Stimulated activated CD4-positive, alpha-beta T cell treated with anti-CD3 and anti-CD28 coated beads, Interleukin-12 subunit alpha, Interleukin-12 subunit beta, amount 100 ng/mL, for 48 hours (primary cell): ENCODE measurements at regions not wholly inside any gene's neighbourhood (a gene's known extent, or its start where the extent isn't known, plus 50 kb on each side); places are given as distances from the start of the nearest gene placed in this dataset.
A peak's percentile ranks its signal among the peaks of the same experiment; 100 is the strongest.
"Not testable (repeated sequence)": the region's sequence is repeated elsewhere in the genome, so short reads cannot be mapped to it uniquely, and the experiment has no call there.

Experiments used
- DNase-seq, 3 donors: peaks; one replicate each; pipeline ENCODE4 v3.0.0-alpha.2; 2020; ENCODE audit warnings: low read depth in 2 of 3, low spot score in 1 of 3

DNA sequence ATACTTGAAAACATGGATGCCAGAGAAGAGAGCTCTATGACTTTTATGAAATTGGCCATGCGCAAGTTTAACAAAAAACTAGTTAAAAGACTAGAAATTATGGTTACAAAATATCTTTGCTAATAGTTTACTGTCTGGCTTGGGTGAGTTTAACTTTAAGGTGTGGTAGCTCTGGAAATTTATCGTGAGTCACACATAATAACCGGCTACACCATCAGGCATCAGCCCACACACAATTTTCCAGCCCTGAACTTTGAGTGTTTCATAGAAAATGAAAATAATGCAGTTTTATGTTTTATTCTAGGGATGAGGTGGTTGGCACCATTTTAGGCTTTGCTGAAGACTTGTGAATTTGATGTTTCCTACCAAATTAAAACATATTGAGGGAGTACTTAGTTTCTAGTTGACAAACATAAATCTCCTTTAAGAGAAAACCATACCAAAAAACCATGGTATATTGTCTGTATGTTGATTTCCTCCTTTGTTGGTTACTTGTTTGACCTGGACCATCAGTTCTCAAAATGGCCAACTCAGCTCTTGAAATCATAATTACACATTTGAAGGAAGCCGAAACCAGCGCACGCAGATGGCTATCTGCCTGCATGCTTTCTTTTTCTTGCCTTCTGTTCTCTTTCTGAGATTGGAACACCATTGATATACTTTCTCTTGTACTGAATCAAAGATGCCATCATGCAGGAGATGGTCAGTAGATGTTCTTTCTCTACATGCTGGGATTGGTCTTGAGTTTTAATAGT, 125.1 kb downstream of the AKAP11 start:
- no peak for DNase-seq

DNA sequence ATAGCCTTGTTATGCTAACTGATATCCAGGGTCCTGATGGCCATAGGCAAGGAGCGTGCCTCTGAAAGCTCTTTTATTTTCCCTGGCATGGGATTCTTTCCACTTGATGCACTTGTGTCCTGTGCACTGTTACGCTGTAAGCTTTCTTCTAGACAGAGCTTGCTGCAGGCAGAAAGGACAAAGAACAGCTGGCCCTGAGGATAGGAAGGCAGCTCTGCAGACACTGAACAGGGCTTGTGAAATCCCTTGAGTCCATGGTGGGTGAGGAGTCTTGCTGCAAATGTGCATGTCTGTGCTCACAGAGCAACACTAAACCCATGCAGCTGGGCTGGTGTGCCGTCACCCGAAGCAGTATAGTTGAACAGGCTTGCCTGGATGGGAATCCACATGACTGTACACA, 126.6 kb downstream of the AKAP11 start:
- DNase-seq: no peak

DNA sequence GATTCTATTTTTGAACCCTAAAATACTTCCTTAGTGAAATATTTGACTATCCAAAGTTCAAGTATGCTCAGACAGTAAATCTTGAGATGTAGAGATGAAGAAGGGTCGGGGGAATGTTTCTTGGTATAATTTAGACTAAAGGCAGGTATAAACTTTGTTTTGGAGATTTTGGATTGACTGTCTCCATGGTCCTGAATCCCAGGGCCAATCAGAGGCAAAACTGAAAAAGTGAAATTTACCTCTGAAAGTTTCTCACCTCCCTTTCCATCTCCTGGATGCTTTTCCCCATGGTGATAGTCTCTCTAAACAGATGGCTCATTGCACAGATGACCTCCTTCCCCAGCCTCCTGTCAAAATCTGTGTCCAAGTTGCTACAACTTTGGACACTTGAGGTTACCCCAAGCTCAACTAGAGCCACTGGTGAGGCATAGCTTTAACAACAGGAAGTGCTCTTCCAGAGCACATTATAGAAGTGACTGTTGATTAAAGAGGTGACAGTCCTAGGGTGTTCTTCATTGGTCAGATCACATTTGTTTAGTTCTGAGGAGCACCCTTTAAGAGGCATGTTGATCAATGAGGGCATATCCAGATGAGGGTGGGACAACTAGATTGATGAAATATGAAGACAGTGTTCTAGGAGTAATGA, 128.4 kb downstream of the AKAP11 start:
- DNase-seq: no peak

DNA sequence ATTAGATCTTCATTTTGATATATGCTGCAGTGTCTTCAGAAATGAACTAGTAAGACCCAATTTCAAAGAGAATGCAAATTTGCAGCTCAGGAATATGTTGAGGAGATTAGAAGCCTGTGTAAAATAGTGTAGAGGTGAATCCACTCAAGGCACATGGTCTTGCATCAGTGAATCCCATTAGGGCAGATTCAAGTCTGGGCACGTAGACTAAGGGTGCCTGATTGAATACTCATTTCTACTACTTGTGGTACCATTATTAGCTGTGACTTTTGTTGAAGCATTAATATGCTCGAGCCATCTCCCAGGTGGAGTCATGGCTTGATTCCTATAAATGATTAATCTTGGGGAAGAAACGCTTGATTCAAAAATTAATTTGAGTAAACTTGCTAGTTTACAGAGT, 129.4 kb downstream of the AKAP11 start:
- no peak for DNase-seq

DNA sequence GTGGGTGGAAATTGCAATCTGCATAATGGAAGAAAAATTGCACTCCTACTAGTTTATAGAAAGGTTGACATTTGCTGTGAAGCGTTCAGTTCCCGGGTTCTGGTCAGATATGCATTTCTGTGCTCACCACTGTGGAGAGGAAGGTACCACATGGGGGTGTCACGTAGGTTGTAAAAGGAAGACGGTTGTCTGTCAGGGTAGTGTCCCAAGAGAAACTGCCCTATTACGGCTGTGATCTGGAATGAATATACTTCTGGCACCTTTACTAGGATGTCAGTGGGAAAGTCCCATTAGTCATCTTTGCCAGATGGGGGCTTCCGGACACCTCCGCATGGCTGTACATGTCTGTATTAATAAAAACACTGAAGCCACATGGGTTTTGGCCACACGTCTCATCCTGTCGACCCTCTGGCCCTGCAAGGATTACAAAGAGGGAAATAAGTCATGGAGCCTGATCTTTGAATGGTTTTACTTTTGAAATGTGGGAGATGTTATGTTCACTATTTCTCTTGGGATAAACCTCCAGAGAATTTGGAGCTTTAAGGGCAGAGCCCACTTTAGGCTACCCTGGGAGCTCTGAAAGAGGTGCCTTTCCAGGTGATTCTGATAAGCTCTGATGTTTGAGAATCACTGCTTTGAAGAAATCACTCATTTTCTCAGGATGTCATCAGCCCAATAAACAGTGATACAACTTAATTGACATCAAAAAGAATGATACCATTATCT, 133.9 kb downstream of the AKAP11 start:
- DNase-seq: peak; percentile 59 to 65 (median 62)

DNA sequence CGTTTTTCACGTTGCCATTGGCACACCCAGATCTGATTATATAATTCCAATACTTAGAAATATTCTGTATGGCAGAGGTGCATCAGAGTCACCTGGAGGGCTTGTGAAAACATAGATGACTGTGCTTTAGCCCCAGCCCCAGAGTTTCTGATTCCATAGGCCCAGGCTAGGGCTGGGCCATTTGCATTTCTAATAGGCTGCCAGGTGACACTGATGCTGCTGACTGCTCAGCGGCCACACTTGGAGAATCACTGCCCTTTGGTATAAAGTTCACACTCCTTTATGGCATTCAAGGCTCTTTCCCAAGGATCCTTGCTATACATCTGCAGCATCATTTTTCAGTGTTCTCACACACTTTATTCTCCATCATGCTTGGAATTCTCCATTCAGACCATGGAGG, 137.1 kb downstream of the AKAP11 start:
- no peak for DNase-seq

DNA sequence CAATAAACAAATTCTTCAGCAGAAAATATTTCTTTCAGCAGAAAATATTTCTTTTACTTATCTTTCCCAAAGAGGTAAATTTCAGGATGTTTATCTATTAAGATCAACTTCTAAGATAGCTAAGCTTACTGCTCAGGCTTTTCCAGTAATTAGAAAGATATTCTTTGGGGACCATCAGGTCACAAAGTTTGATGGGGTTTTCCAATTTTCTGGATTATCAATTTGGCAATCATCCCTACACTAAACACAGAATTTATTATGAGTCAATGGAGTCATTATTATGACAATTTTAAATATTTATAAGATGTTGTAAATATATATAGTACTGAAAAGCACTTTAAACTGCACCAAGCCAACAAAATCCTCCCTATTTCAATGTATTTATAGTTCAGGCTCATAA, 137.6 kb downstream of the AKAP11 start:
- no peak for DNase-seq

DNA sequence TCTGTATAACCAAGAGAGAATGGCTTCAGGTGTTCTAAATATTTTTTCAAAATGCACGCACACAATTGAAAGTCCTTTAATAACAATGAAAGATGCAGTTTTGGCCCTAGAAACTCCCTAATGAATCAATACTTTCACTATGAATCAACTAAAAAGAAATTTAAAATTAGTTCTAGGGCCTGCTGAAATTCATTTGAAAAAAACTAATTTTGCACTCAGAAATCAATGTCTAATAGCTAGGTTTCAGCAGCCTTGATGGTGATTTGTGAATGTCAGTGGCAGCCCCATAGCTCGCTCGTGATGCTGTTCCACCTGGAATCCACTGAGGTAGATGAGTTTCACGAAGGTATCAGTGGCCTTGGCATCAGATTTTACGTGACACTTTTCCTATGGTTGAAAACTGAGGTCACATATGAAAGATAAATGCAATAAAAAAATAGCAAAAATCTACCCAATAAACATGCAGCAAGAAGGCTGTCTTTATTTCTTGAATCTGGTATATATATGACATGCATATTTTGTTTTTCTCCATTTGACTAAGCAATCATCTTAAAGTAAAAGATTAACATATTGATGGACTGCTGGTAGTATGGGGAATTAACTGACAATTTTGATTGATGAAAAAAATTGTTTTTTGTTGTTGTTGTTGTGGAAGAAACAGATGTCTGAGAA, 141.0 kb downstream of the AKAP11 start:
- no peak for DNase-seq

DNA sequence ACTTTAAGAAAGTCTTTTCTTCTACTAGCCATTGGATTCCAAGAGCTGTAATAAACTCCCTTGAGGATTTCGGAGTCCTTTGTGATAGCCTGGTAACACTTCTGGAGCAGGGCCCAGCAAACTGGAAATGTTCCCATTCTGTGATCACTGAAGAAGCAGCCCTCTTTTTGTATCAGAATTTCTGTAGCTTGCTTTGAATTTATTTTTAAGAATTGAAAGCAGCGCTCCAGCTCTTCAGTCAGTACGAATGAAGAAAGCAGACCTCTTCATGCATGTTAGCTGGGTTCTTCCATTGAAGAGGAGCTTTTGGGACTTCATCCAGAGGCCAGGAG, 141.5 kb downstream of the AKAP11 start:
- DNase-seq: no peak

DNA sequence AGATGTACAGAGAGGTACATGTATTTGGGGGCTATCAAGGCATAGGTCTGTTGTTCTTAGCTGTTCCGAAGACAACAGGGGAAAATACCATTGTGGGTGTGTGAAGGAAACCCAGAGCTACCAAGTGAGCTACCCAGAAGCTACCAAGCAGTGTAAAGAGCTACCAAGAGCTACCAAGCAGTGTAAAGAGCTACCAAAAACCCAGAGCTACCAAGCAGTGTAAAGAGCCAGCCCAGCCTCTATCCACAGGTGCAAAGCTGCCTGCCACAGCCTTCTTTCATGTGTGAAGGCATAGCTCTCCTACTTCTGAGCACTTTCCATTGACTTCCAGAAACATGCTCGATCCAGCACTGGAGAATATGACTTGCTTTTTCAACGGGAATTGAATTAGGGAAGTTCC, 145.7 kb downstream of the AKAP11 start:
- DNase-seq: no peak

DNA sequence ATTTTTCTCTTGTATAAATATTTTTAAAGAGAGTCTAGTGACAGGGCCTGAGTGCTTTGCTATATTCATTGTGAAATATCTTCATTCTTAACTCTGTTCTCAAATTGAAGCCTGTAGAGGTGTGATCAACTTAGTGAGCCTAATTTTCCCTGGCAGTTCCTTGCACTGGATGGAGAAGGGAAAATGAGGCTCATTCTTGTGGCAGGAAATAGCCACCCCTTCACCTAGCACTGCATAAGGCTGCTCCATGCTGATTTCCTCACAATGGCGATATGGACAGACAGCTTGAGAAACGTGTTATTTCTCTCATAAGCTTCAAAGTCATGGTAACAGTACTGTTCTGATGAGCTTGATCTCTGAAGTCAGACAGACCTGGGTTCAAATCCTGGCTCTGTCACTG, 146.2 kb downstream of the AKAP11 start:
- DNase-seq: no peak

DNA sequence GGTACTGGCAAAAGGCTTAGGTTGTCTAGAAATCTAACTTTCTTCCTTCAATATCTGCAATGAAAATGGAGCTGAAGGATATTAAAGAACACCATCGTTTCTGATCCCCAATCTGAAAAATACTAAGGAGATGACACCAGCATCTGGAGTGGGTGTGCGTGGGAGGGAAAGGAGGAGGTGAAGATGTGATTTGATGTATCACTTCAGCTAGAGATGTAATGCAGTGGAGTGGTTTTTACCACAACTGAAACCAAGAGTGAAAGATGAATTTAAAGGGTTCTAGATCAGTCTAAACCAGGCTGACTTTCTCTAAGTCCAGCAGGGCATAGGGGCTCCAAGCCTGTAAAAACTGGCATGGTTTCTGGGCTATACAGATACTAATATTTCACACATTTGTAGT, 148.4 kb downstream of the AKAP11 start:
- DNase-seq: peak; percentile 51 to 58 (median 52)

DNA sequence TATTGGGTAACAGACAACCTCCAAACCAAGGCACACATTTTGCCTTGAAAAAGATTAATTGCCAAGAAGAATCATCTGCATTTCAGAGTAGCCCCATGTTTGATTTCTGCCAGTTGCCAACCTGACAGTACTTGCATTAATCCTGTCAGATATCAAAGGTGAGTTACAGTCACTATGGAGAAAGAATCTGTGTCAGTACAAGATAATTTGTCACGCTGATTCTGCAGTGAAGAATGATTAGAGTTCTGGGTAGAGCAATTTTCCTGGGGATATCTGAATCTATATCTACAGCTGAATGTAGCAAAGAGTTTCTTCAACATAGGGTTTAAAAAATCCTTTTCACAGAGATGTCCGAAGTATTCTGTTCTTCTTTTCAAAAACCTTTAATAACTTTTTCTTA, 150.7 kb downstream of the AKAP11 start:
- DNase-seq: no peak

DNA sequence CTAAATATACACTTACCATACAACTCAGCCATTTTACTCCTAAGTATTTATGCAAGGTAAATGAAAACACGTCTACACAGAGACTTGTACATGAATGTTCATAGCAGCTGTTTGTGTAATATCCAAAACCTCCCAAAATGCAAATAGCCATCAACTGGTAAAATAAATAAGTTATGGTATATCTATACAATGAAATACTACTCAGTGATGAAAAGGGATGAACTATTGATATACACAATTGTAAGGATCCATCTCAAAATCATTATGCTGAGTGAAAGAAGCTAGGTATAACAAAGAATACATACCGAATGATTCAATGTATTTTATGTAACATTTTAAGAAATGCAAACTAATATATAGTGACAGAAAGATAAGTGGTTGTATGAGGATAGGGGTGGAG, 149.8 kb upstream of the TNFSF11 start:
- no peak for DNase-seq

DNA sequence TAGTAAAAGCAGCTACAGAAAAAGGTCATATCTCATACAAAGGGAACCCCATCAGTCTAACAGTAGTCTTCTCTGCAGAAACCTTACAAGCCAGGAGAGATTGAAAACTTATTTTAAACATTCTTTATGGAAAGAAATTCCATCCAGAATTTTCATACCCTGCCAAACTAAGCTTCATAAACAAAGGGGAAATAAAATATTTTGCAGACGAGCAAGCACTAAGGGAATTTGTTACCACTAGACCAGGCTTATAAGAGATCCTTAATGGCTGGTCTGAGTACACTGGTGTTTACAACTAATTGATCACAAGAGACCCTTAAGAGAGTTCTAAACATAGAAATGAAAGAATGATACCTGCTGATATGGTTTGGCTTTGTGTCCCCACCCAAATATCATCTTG, 128.6 kb upstream of the TNFSF11 start:
- DNase-seq: no peak

DNA sequence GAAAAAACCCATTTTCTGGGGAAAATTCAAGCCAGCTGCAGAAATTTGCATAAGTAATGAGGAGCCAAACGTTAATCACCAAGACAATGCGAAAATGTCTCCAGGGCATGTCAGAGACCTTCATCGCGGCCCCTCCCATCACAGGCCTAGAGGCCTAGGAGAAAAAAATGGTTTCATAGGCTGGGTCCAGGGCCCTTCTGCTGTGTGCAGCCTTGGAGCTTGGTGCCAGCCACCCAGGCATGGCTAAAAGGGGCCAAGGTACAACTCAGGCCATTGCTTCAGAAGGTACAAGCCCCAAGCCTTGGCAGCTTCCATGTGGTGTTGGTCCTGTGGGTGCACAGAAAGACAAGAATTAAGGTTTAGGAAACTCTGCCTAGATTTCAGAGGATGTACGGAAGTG, 127.4 kb upstream of the TNFSF11 start:
- DNase-seq: not testable (repeated sequence)

DNA sequence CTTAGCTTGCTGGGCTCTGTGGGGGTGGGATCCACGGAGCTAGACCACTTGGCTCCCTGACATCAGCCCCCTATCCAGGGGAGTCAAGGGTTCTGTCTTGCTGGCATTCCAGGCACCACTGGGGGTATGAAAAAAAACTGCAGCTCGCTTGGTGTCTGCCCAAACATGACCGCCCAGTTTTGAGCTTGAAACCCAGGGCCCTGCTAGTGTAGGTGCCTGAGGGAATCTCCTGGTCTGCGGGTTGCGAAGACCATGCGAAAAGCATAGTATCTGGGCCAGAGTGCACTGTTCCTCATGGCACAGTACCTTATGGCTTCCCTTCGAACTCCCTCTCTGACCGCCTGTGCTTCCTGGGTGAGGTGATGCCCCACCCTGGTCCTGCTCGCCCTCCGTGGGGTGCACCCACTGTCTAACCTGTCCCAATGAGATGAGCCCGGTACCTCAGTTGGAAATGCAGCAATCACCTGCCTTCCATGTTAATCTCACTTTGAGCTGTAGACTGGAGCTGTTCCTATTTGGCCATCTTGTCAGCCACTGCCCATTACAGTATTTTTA, 120.8 kb upstream of the TNFSF11 start:
- DNase-seq: no peak

DNA sequence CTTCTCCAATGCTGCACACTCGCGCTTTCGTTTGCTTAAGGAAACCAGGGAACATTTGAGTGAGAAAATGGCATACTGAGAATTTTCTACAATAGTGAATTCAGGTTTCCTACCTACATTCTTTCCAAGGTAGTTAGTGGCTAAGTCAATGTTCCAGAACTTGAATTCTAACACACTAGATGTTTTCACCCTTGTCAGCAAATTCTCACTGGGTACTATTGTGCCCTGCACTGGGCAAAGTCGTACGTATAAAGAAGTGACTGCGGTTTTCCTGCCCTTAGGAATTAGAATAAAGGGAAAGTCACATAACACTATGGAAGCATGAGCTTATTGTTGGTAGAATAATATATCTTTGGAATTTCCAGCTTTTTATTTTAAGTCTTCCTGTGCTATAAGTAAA, 119.2 kb upstream of the TNFSF11 start:
- DNase-seq: no peak

DNA sequence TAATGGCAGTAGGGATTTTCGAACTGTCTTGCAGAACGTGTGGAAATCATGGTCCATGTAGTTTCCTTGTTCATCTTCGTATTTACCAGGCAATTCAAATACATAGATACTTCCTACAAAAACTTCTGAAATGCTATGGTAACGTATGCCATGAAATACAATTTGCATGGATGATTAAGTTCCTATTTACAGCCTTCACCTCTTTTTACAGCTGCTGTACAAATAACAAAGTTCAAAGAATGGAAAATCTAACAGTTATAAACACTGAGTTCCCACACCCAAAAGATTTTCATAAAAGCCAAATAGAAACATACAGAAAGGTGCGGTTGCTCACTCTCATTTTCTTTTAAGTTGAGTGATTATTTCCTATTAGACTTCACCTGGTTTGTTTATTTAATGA, 115.8 kb upstream of the TNFSF11 start:
- no peak for DNase-seq

DNA sequence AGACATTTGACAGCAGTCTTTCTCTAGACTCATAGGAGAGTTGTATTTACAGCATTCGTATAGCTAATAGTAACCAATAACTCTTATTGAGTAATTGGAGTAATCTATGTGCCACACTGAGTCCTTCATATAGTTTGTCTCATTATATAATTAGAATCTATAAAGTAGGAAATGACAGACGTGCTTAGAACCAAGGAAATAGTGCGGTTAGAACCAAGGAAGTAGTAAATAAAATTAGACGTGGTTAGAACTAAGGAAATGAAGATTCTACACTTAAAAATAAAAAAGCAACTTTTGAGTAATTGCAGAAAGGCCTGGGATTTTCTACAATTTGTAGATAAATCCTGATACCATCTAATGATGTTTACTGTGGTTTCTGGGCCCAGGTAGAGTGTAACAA, 107.8 kb upstream of the TNFSF11 start:
- no peak for DNase-seq

DNA sequence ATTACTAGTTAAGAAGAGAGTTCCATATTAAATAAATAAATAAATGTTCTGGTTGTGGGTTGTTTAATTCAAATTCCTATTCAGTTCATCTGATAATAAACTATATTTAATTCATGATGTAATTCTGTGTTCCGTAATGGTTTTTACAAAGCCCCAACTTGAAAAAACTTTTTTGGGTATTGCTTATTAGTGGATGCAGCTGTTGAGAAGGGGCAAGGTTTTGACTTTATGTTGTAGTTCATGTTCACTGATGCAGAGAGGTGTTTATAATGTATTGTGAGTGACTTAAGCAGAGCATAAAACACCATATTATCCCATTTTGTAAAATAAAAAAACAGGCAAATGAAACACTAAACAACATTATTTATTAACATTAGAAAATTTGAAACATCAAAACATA, 107.3 kb upstream of the TNFSF11 start:
- no peak for DNase-seq

DNA sequence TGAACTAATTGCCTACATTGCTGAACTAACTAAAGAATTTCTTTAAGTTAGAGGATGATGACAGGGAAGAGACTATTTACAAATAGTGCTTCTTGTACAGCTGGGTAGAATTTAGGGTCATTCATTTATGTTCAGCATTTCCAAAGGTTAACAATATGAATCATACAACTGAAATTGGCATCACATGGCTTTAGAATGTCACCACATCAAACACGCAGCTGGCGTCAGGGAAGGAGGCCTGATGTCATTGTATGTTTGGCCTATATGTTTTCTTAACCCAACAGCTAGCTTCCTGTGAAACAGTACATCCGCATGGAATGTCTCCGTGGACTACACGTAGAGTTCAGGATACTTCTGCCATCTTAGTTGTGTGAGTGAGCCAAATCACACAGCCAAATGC, 99.0 kb upstream of the TNFSF11 start:
- DNase-seq: peak in 1 of 3 donors; percentile 27
